ENCODE measurements at regions not wholly inside any gene's neighbourhood (a gene's known extent, or its start where the extent isn't known, plus 50 kb on each side); places are given as distances from the start of the nearest gene placed in this dataset.

DNA sequence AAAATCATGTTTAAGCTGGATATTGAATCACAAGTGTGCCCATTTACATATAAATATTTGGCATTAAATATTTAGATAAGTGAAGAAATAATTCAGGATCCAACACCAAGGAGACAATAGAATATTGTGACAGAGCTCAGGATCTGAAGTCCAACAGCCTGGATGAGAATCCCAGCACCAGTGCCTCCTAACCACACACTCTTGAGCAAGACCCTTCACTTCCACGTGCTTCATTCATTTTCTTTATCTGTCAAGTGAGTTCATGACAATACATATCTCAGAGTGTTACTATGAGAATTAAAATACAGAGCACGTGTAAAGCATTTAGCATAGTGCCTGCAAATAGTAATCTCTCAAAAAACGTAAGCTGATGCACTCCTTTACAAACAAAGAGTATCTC is 78.4 kb upstream of the IKZF1 start:
- Histone ChIP-seq H3K4me2 (no peak overlapping the region), H4K20me1 (ENCODE audit: low read depth) (no peaks in the 10 kb centered on the region), H3K4me1 (no peaks in the 10 kb centered on the region), H3K9ac (no peak overlapping the region), H3K27me3 (no peaks in the 10 kb centered on the region), H2AFZ (replicated peaks) (no peak overlapping the region), H3K36me3 (peaks cover 7% of the 10 kb centered on the region), H3F3A (ENCODE audit: low read depth) (no peaks in the 10 kb centered on the region), H3K27ac (no peak overlapping the region), H3K79me2 (ENCODE audit: low read depth) (no peaks in the 10 kb centered on the region), H3K9me3 (ENCODE audit: low read depth) (peaks cover 8% of the 10 kb centered on the region), H3K4me3 (no peak overlapping the region)
- Mint-ChIP-seq H3K4me3 (no peak overlapping the region), H3K36me3 (no peaks in the 10 kb centered on the region), H3K27me3 (ENCODE audit: insufficient read depth, low read depth) (peaks cover 2% of the 10 kb centered on the region), H3K4me1 (no peaks in the 10 kb centered on the region), H3K27ac (no peak overlapping the region), H3K9me3 (peaks cover 14% of the 10 kb centered on the region)
- DNase-seq (ENCODE audit: low spot score), result no peak
- TF ChIP-seq, protein P1, sequence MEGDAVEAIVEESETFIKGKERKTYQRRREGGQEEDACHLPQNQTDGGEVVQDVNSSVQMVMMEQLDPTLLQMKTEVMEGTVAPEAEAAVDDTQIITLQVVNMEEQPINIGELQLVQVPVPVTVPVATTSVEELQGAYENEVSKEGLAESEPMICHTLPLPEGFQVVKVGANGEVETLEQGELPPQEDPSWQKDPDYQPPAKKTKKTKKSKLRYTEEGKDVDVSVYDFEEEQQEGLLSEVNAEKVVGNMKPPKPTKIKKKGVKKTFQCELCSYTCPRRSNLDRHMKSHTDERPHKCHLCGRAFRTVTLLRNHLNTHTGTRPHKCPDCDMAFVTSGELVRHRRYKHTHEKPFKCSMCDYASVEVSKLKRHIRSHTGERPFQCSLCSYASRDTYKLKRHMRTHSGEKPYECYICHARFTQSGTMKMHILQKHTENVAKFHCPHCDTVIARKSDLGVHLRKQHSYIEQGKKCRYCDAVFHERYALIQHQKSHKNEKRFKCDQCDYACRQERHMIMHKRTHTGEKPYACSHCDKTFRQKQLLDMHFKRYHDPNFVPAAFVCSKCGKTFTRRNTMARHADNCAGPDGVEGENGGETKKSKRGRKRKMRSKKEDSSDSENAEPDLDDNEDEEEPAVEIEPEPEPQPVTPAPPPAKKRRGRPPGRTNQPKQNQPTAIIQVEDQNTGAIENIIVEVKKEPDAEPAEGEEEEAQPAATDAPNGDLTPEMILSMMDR (IDR thresholded peaks at IDR 0.05), result no peak
- no peak for TF ChIP-seq EZH2 (IDR thresholded peaks at IDR 0.05)
- no peak for TF ChIP-seq EZH2phosphoT487 (IDR thresholded peaks at IDR 0.05)

DNA sequence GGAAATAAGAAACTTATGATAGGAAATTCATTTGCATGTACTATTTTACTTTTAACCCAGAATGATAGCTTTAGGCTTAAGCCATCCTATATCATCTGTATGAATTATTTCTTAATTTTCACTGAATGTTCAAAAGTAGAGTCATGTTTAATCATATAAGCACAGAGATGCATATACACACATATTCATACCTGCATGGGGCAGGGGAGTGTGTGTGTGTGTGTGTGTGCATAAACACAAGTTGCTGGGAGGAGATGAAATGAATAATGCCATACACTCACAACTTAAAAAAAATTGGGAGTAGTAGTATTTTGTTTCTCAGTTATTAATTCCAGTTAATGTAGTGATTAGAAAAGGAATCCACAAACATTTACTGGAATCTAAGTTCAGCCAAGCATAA is 83.1 kb upstream of the IKZF1 start:
- no peak overlapping the region for H3K27ac ChIP-seq
- Mint-ChIP-seq H3K36me3 (no peaks in the 10 kb centered on the region), H3K4me3 (no peak overlapping the region), H3K27me3 (ENCODE audit: insufficient read depth, low read depth) (peaks cover 6% of the 10 kb centered on the region), H3K27ac (no peak overlapping the region), H3K9me3 (peaks cover 8% of the 10 kb centered on the region), H3K4me1 (no peaks in the 10 kb centered on the region)
- no peak overlapping the region for H3K9ac ChIP-seq
- H3K4me1 ChIP-seq, result no peaks in the 10 kb centered on the region
- H3K9me3 ChIP-seq (ENCODE audit: low read depth), result no peaks in the 10 kb centered on the region
- H3K79me2 ChIP-seq (ENCODE audit: low read depth), result no peaks in the 10 kb centered on the region
- H3F3A ChIP-seq (ENCODE audit: low read depth), result no peaks in the 10 kb centered on the region
- TF ChIP-seq EZH2phosphoT487 (IDR thresholded peaks at IDR 0.05) (no peak), EZH2 (IDR thresholded peaks at IDR 0.05) (no peak)
- TF ChIP-seq, protein P1 (IDR thresholded peaks at IDR 0.05), result no peak
- H4K20me1 ChIP-seq (ENCODE audit: low read depth), result no peaks in the 10 kb centered on the region
- H2AFZ ChIP-seq (replicated peaks), result no peak overlapping the region
- H3K36me3 ChIP-seq, result peaks cover 7% of the 10 kb centered on the region
- DNase-seq (ENCODE audit: low spot score), result no peak
- H3K4me3 ChIP-seq, result no peak overlapping the region
- no peak overlapping the region for H3K4me2 ChIP-seq
- H3K27me3 ChIP-seq, result no peaks in the 10 kb centered on the region

DNA sequence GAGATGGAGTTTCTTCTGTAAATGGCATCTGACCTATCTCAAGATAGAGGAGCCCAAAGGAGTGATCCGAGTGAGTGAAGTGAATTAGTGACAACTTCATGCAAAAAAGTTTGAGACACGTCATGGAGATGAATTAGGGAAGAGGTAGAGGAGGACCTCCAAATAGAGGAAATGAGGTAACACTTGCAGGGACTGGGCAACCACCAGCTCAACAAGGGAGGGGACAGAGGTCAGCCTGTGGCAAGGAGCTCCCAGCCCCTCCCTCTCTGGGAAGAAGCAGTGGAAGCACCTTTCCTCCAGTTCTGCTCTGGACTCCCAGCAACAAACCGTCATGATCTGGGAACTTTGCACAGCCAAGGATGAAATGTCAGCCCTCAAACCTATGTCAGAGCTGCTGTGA is 83.5 kb upstream of the IKZF1 start:
- TF ChIP-seq EZH2phosphoT487 (IDR thresholded peaks at IDR 0.05), result no peak
- TF ChIP-seq, protein P1 (IDR thresholded peaks at IDR 0.05), result no peak
- TF ChIP-seq EZH2 (IDR thresholded peaks at IDR 0.05), result no peak
- Mint-ChIP-seq H3K4me1 (no peaks in the 10 kb centered on the region), H3K4me3 (no peak overlapping the region), H3K9me3 (peaks cover 8% of the 10 kb centered on the region), H3K27ac (no peak overlapping the region), H3K27me3 (ENCODE audit: insufficient read depth, low read depth) (peaks cover 7% of the 10 kb centered on the region), H3K36me3 (no peaks in the 10 kb centered on the region)
- H3K4me2 ChIP-seq, result no peak overlapping the region
- no peak overlapping the region for H3K27ac ChIP-seq
- no peaks in the 10 kb centered on the region for H3K9me3 ChIP-seq (ENCODE audit: low read depth)
- H4K20me1 ChIP-seq (ENCODE audit: low read depth), result no peaks in the 10 kb centered on the region
- DNase-seq (ENCODE audit: low spot score), result no peak
- no peak overlapping the region for H3K9ac ChIP-seq
- H3K27me3 ChIP-seq, result no peaks in the 10 kb centered on the region
- H3K79me2 ChIP-seq (ENCODE audit: low read depth), result no peaks in the 10 kb centered on the region
- H3K4me1 ChIP-seq, result no peaks in the 10 kb centered on the region
- H3K36me3 ChIP-seq, result peaks cover 7% of the 10 kb centered on the region
- no peak overlapping the region for H3K4me3 ChIP-seq
- no peak overlapping the region for H2AFZ ChIP-seq (replicated peaks)
- no peaks in the 10 kb centered on the region for H3F3A ChIP-seq (ENCODE audit: low read depth)
